ENCODE measurements at regions not wholly inside any gene's neighbourhood (a gene's known extent, or its start where the extent isn't known, plus 50 kb on each side); places are given as distances from the start of the nearest gene placed in this dataset.

DNA sequence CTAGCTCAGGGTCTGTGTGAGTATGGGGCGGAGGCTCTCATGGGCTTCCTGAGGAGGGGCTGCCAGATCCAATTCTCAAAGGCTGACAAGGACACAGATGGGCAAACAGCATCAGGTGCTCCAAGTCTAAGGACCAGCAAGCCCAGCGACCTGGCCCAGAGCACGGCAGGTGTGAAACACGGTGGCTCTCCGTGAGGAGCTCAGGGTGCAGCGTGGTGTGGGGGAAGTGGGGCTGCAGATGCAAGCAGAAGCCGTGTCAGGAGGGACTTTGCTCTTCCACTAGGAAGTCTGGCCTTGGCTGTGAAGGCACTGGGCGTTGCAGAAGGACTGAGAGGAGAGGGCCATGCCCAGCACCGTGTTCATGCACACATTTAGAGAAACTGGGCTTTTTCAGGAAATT is 420.0 kb downstream of the GADD45G start:
- no peak for DNase-seq (ENCODE audit: low spot score)

- DNase-seq (ENCODE audit: low spot score): no peak
These were observed 421.0 kb downstream of the GADD45G start for GRCh38 chr9:90025816-90026215.

DNA sequence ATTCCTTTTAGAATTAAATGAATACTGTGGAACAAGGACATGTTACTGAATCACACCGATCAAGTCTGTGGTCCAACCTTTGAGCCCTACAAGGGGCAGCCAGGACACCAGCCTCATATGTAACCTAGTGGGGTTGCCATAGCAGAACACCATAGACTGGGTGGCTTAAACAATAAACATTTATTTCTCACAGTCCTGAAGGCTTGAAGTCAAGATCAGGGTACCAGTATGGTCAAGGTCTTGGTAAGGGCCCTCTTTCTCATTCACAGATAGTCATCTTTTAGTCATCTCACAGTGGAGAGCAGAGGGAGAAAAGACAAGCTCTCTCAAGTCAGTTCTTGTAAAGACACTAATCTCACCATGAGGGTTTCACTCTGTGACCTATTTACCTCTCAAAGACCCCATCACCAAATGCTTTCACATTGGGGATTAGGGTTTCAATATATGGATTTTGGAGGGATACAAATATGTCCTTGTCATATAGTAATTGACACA is 422.5 kb downstream of the GADD45G start:
- DNase-seq (ENCODE audit: low spot score): no peak

DNA sequence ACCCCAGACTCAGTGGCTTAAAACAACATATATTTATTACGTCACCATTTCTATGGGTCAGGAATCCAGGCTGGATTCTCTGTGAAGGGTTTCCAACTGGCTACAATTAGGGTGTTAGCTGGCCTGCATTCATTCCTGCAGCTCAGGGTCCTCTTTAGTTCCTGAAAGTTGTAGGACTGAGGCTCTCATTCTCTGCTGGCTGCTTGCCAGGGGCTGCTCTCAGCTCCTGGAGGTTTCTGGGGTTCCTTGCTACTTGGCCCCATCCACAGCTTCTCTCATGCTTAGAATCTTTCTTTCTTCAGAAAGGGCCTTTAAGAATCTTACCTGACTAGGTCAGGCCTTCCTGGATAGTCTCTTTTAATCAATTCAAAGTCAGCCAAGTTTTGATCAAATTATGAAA is 424.6 kb downstream of the GADD45G start:
- no peak for DNase-seq (ENCODE audit: low spot score)

DNA sequence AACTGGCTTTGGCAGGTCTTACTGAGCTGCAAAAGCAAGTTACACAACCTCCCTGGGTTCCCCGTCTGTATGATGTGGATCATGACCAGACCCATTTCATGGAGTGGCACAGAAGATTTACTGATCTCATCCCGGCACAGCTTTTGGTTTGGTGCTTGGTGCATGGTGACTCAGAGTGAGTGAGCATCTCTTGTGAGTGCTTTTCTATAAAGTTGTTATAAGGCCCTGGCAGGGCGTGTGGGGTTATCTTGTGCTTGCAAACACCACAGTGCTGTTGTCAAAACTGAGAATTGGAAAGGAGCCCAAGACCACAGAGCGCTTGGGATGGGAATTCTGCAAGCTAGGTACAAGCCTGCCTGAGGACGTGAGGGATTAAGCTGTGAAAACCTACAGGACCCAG is 425.2 kb downstream of the GADD45G start:
- no peak for DNase-seq (ENCODE audit: low spot score)

DNA sequence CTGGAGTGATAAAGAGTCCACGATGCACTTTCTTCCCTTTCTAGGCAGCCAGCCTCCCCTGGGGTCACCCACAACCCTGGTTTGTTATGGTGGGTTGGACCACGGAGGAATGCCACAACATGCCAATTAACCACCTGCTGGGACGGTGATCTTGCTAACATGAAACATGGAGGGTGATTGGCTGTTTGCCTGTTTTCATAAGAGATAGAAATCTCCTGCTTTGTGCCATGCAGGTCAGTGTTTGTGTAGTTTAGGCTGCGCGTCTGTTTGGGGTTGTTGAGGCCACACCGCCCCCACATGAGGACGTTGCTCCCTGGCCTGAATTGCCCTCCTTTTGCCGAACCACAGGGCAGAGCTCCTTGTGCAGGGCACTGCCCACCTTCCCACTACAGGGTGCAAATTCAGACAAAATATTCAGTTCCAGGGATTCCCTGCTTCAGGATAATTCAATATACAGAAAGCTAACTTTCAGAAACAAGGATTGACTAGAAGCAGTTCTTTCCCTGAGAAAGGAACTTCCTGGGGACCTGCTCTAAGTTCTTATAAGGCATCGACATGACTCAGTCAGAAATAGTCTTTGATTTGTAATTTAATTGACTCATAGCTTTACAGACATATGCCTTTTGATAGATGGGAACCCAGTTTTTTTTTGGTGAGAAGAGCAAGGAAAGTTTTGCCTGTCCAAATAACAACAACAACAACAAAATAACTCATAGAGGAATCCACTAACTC is 427.6 kb downstream of the GADD45G start:
- no peak for DNase-seq (ENCODE audit: low spot score)

DNA sequence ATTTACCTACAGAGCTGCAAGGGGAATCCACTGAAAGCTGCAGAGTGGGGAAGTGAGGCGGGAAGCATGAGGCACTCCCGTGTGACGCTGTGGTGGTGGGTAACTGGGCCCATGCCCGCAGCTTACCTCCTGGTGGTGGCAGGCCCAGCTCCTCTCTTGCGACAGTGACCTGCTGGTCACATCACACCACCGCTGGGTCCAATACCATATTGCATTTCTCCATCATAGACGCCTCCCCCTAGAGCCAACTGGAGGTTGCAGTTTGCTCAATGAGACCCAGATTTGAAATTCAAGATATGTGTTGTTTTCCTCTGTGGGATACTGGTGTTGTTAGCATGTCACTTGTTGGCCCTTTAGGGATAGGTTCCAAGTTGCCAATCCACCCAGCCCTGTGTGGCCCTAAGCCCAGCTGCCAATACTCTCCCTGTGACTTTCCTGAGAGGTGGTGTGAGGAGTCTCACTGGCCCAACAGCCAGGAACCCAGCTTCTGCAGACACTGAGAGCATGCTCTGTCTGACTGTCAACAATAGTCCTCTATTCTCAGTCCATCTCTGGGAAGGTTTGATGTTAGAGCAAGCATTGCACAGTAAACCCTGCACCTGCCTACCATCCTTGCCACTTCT is 428.3 kb downstream of the GADD45G start:
- DNase-seq (ENCODE audit: low spot score): no peak

- DNase-seq (ENCODE audit: low spot score): no peak
These were observed 429.3 kb downstream of the GADD45G start for GRCh38 chr9:90034071-90034470.

GRCh38 chr9:90035471-90035870 is 430.7 kb downstream of the GADD45G start:
- no peak for DNase-seq (ENCODE audit: low spot score)

- no peak for DNase-seq (ENCODE audit: low spot score)
These were observed 432.5 kb downstream of the GADD45G start for GRCh38 chr9:90037146-90037797.

- DNase-seq (ENCODE audit: low spot score): no peak
These were observed 434.0 kb downstream of the GADD45G start for GRCh38 chr9:90038763-90039162.

DNA sequence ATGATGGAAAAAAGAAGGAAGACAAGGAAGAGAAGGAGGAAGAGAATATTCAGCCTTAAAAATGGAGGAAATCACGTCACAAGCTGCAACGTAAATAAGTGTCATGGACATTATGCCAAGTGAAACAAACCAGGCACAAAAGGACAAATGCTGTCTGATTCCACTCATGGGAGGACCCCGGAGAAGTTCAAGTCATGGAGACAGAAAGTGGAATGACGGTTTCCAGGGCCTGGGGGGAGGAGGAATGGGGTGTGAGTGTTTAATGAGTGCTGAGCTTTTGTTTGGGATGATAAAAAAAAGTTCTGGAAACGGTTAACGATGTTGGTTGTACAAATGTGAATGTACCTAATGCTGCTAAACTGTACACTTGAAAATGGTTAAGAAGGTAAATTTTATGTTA is 439.5 kb downstream of the GADD45G start:
- DNase-seq (ENCODE audit: low spot score): no peak

DNA sequence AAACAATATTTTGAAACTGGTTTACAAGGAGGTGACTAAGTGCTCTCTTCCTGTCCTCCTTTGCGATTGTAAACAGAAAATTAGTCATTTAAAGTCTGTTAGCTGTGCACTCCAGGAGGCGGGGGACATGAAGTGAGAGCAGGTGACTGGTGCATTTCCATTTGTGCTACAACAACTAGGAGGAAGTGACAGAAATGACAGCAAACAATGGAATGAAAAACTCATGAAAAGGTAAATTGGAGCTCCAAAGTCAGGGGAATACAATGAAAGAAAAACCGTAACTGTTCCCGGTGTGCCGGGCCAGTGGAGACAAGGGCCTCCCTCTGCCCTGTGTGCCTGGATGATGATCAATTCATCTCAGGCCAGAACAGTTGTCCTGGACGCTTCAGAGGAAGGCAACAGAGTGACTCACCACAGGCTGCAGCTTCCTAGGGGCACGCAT is 439.9 kb downstream of the GADD45G start:
- DNase-seq (ENCODE audit: low spot score): no peak

GRCh38 chr9:90046317-90046861 is 441.6 kb downstream of the GADD45G start:
- no peak for DNase-seq (ENCODE audit: low spot score)

DNA sequence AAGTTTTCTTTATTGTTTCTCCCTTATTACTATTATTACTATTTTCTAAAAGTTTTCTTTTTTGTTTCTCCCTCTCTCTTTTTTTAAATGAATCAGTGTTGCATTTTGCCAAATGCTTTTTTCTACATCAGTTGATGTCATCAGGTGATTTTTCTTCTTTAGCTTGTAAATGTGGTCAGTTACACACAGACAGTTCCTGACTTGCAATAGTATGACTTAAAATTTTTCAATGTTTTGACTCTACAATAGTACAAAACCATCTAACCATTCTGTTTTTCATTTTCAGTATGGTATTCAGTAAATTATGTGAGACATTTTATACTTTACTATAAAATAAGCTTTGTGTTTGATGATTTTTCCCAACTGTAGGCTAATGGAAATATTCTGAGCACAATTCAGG is 443.0 kb downstream of the GADD45G start:
- no peak for DNase-seq (ENCODE audit: low spot score)

DNA sequence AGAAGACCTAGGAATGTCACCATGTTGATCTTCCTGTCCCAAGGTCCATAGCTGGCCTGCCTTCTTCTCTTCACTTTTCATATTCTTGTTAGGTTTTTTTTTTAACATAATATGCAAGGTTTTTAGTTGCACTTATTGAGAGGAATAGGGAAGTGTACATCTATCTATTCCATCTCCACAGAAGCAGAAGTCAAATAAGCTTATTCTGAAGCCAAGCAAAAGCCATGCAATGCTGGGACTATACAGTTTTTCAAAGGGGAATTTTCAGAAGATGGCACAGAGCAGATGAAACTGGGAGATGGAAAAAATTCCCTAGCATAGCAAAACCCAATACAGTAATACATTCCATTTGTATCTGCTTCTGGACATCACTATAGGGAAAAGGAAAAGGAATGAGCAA is 447.6 kb downstream of the GADD45G start:
- DNase-seq (ENCODE audit: low spot score): no peak

DNA sequence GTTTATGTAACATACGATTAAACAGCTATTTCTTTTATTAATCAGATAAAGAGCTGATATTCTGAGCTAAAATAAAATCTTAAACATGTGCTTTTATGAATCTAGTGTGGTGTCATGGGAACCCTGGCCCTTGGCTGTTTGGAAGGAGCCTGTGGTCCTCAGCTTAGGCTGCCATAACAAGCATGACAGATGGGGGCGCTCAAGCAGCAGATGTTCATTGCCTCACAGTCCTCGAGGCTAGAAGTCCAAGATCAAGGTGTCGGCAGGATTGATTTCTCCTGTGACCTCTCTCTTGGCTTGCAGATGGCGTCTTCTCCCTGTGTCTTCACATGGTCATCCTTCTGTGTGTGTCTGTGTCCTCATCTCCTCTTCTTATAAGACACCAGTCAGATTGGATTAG is 448.2 kb downstream of the GADD45G start:
- DNase-seq (ENCODE audit: low spot score): no peak

DNA sequence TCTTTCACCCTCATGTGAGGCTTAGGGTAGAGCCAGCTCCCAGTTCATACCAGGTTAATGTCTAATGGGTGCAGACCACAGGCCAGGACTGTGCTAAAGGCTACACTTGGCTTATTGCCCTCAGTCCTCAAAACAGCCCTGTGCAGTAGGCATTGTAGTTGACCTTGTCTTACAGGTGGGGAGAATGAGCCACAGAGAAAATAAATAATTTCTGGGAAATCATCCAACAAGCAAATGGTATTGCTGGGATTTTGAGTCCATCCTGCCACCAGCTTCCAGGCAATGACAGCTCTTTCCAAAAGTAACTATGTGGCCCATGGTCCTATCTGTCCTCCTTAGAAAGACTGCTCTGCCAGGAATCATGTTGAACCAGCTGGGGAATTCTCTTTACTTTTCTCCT is 450.0 kb downstream of the GADD45G start:
- no peak for DNase-seq (ENCODE audit: low spot score)

DNA sequence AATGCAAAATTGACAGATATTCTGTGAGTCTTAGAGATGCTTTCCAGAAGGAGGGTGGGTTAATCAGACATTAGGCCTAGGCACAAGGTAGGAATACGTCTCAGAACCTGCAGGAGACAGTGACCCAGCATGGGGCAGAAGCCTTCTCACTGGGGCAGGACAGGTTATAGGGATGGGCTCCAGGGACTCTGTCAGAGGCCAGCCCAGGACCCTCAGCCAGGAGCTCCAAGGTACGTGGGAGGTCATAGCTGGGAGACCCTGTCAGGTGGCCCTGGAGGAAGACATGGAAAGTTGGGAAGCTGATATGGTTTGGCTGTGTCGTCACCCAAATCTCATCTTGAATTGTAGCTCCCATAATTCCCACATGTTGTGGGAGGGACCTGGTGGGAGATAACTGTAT is 450.4 kb downstream of the GADD45G start:
- DNase-seq (ENCODE audit: low spot score): no peak

GRCh38 chr9:90057361-90057760 is 452.5 kb downstream of the GADD45G start:
- DNase-seq (ENCODE audit: low spot score): no peak

- DNase-seq (ENCODE audit: low spot score): no peak
These were observed 453.5 kb downstream of the GADD45G start for GRCh38 chr9:90058182-90058763.

- DNase-seq (ENCODE audit: low spot score): no peak
These were observed 454.6 kb downstream of the GADD45G start for GRCh38 chr9:90059436-90059835.

GRCh38 chr9:90060256-90060655 is 455.4 kb downstream of the GADD45G start:
- DNase-seq (ENCODE audit: low spot score): no peak
